ENCODE measurements at regions not wholly inside any gene's neighbourhood (a gene's known extent, or its start where the extent isn't known, plus 50 kb on each side); places are given as distances from the start of the nearest gene placed in this dataset.

- TF ChIP-seq POLR2AphosphoS5 (IDR thresholded peaks at IDR 0.05) (no peak), CTCF (IDR thresholded peaks at IDR 0.05 in 8 of 11, conservative IDR thresholded peaks at IDR 0.05 in 3 of 11) (no peak), POLR2A (IDR thresholded peaks at IDR 0.05) (no peak)
- 61 to 92% (median 76%) methylated on average over 4 of the region's 4 CpGs for WGBS, 5 donors
- no peaks in the 10 kb centered on the region for H3K27me3 ChIP-seq (replicated peaks in 1 of 7)
- H3K4me3 ChIP-seq, result no peak overlapping the region
- H3K9me3 ChIP-seq, result no peaks in the 10 kb centered on the region
- no peak overlapping the region for H3K27ac ChIP-seq
- peaks cover 7 to 36% (median 33%) of the 10 kb centered on the region in 6 donors for H3K4me1 ChIP-seq
- intact Hi-C loops (cut with DNase I; ENCODE audit: low total_unique reads), result loop anchor here (10.0 kb wide), 1 partner anchor 160 kb away; no protein-coding TSS in a partner anchor
- peaks cover 0 to 10% (median 0%) of the 10 kb centered on the region in 6 donors for H3K36me3 ChIP-seq
- DNase-seq, result no peak
Measured at GRCh38 chr1:101295209-101295608, 58.4 kb downstream of the S1PR1 start.

- TF ChIP-seq CTCF (IDR thresholded peaks at IDR 0.05 in 8 of 11, conservative IDR thresholded peaks at IDR 0.05 in 3 of 11) (no peak), POLR2AphosphoS5 (IDR thresholded peaks at IDR 0.05) (no peak), POLR2A (IDR thresholded peaks at IDR 0.05) (no peak)
- H3K4me3 ChIP-seq, result no peak overlapping the region
- H3K4me1 ChIP-seq, result peaks cover 0 to 16% (median 8%) of the 10 kb centered on the region in 6 donors
- H3K36me3 ChIP-seq, result peaks cover 0 to 10% (median 0%) of the 10 kb centered on the region in 6 donors
- no peaks in the 10 kb centered on the region for H3K9me3 ChIP-seq
- WGBS, 5 donors, result 33 to 66% (median 39%) methylated on average over 3 of the region's 3 CpGs
- H3K27ac ChIP-seq, result peak overlapping the region; percentile 8 to 68 (median 47)
- no peaks in the 10 kb centered on the region for H3K27me3 ChIP-seq (replicated peaks in 1 of 7)
- intact Hi-C loops (cut with DNase I; ENCODE audit: low total_unique reads), result loop anchor here (10.0 kb wide), 1 partner anchor 164 kb away; no protein-coding TSS in a partner anchor
- DNase-seq, result no peak
Measured at GRCh38 chr1:101298663-101299062, 61.8 kb downstream of the S1PR1 start.

GRCh38 chr1:101299141-101299540, 62.3 kb downstream of the S1PR1 start:
- Histone ChIP-seq H3K27ac (peak overlapping the region; percentile 8 to 68 (median 47)), H3K4me3 (no peak overlapping the region), H3K9me3 (no peaks in the 10 kb centered on the region), H3K4me1 (peaks cover 0 to 12% (median 5%) of the 10 kb centered on the region in 6 donors), H3K36me3 (peaks cover 0 to 10% (median 0%) of the 10 kb centered on the region in 6 donors), H3K27me3 (replicated peaks in 1 of 7) (no peaks in the 10 kb centered on the region)
- intact Hi-C loops (cut with DNase I; ENCODE audit: low total_unique reads), result loop anchor here (10.0 kb wide), 1 partner anchor 164 kb away; no protein-coding TSS in a partner anchor
- DNase-seq, result no peak
- TF ChIP-seq POLR2AphosphoS5 (IDR thresholded peaks at IDR 0.05) (no peak), CTCF (IDR thresholded peaks at IDR 0.05 in 8 of 11, conservative IDR thresholded peaks at IDR 0.05 in 3 of 11) (no peak), POLR2A (IDR thresholded peaks at IDR 0.05) (no peak)
- WGBS, 5 donors, result 67 to 78% (median 70%) methylated on average over 4 of the region's 4 CpGs

- peak overlapping the region in 5 of 8 donors; percentile 39 to 68 (median 60) for H3K27ac ChIP-seq
- H3K27me3 ChIP-seq (replicated peaks in 1 of 7), result no peaks in the 10 kb centered on the region
- WGBS, 5 donors, result 79 to 89% (median 87%) methylated on average over 3 of the region's 3 CpGs
- H3K4me3 ChIP-seq, result no peak overlapping the region
- H3K36me3 ChIP-seq, result peaks cover 0 to 10% (median 0%) of the 10 kb centered on the region in 6 donors
- no peaks in the 10 kb centered on the region for H3K9me3 ChIP-seq
- TF ChIP-seq CTCF (IDR thresholded peaks at IDR 0.05 in 8 of 11, conservative IDR thresholded peaks at IDR 0.05 in 3 of 11), result no peak
- no peak for TF ChIP-seq POLR2AphosphoS5 (IDR thresholded peaks at IDR 0.05)
- TF ChIP-seq POLR2A (IDR thresholded peaks at IDR 0.05), result no peak
- H3K4me1 ChIP-seq, result peaks cover 0 to 12% (median 5%) of the 10 kb centered on the region in 6 donors
- no peak for DNase-seq
- intact Hi-C loops (cut with DNase I; ENCODE audit: low total_unique reads), result loop anchor here (10.0 kb wide), 1 partner anchor 165 kb away; no protein-coding TSS in a partner anchor
Measured at GRCh38 chr1:101299710-101300109, 62.9 kb downstream of the S1PR1 start.
